ENCODE measurements at regions not wholly inside any gene's neighbourhood (a gene's known extent, or its start where the extent isn't known, plus 50 kb on each side); places are given as distances from the start of the nearest gene placed in this dataset.

GRCh38 chr10:78736926-78737630 lies 331.7 kb upstream of the ZMIZ1 start:
- no peak for DNase-seq
- H3K36me3 ChIP-seq (replicated peaks in 1 of 2; ENCODE audit: control insufficient read depth in 1 of 2, insufficient read depth in 2 of 2, low read length in 1 of 2) = no peaks in the 10 kb centered on the region
- 47% methylated on average over 4 of the region's 4 CpGs for WGBS (ENCODE audit: low lambda C conversion rate)
- H3K9ac ChIP-seq = no peak overlapping the region
- no peak overlapping the region for H2AFZ ChIP-seq (ENCODE audit: low read depth)
- no peaks in the 10 kb centered on the region for H3K9me2 ChIP-seq
- H3K9me3 ChIP-seq = no peaks in the 10 kb centered on the region
- H3K4me2 ChIP-seq = no peak overlapping the region
- no peak overlapping the region for H3K4me3 ChIP-seq (ENCODE audit: low read depth in 2 of 2, low read length in 1 of 2)
- no peaks in the 10 kb centered on the region; the same call in 1 of the 2 replicates for H3K27me3 ChIP-seq (ENCODE audit: insufficient read depth)
- TF ChIP-seq USF2 (IDR thresholded peaks at IDR 0.05; ENCODE audit: borderline replicate concordance, low read depth, low read length) (no peak), EP300 (IDR thresholded peaks at IDR 0.05; ENCODE audit: borderline replicate concordance in 1 of 2, low read depth in 1 of 2, low read length in 1 of 2) (no peak), IRF3 (IDR thresholded peaks at IDR 0.05; ENCODE audit: low read depth, low read length) (no peak), SMC3 (IDR thresholded peaks at IDR 0.05; ENCODE audit: low read depth, low read length) (no peak), USF1 (IDR thresholded peaks at IDR 0.05; ENCODE audit: borderline replicate concordance, low read depth) (no peak), SIN3A (IDR thresholded peaks at IDR 0.05; ENCODE audit: borderline replicate concordance, low read depth, low read length) (no peak), RXRA (IDR thresholded peaks at IDR 0.05; ENCODE audit: borderline replicate concordance, low read depth) (no peak), FOSL2 (IDR thresholded peaks at IDR 0.05; ENCODE audit: borderline replicate concordance, low read depth) (no peak), RFX5 (IDR thresholded peaks at IDR 0.05; ENCODE audit: low read length) (no peak), TAF1 (IDR thresholded peaks at IDR 0.05; ENCODE audit: borderline replicate concordance, low read depth, low read length) (no peak), MEF2A (IDR thresholded peaks at IDR 0.05; ENCODE audit: borderline replicate concordance, low read depth) (no peak), CHD2 (IDR thresholded peaks at IDR 0.05; ENCODE audit: low read length, partially characterized antibody) (no peak), NFIC (IDR thresholded peaks at IDR 0.05; ENCODE audit: borderline replicate concordance) (no peak), FOXJ3 (CRISPR knock-in tag; IDR thresholded peaks at IDR 0.05) (no peak), NRF1 (IDR thresholded peaks at IDR 0.05; ENCODE audit: low read depth, low read length) (no peak), YY1 (IDR thresholded peaks at IDR 0.05; ENCODE audit: low read depth) (no peak), EZH2phosphoT487 (IDR thresholded peaks at IDR 0.05; ENCODE audit: borderline replicate concordance, low read depth) (no peak), REST (IDR thresholded peaks at IDR 0.05; ENCODE audit: low read depth, low read length) (no peak), ZBTB33 (IDR thresholded peaks at IDR 0.05; ENCODE audit: borderline replicate concordance, low read depth) (no peak), ELF1 (IDR thresholded peaks at IDR 0.05) (no peak)
- H3K27ac ChIP-seq (ENCODE audit: low read depth in 2 of 2, low read length in 1 of 2) = no peak overlapping the region
- CTCF ChIA-PET = interaction anchor here (0.7 kb wide), 1 partner anchor 196 kb away, joined by 3 read pairs; no protein-coding TSS in a partner anchor
- no peaks in the 10 kb centered on the region for H3F3A ChIP-seq (replicated peaks; ENCODE audit: insufficient read depth)
- no peaks in the 10 kb centered on the region for H4K20me1 ChIP-seq (ENCODE audit: insufficient read depth)
- H3K79me2 ChIP-seq (ENCODE audit: insufficient read depth) = no peaks in the 10 kb centered on the region
- peaks cover 0 to 38% of the 10 kb centered on the region in 2 experiments; a peak in 2 of 4 replicates for H3K4me1 ChIP-seq (ENCODE audit: control insufficient read depth in 1 of 2, insufficient read depth in 2 of 2, low read depth in 1 of 2, low read length in 1 of 2)
- POLR2A ChIA-PET = no interaction called here
